Omental fat pad (tissue), 3 donors: ENCODE measurements at regions not wholly inside any gene's neighbourhood (a gene's known extent, or its start where the extent isn't known, plus 50 kb on each side); places are given as distances from the start of the nearest gene placed in this dataset.

Experiments
- ATAC-seq: fragments of 150-250 bp; one replicate; pipeline ENCODE4 v1.9.1; 2016; ENCODE audit warnings: mild to moderate bottlenecking, moderate library complexity; ENCODE audit not compliant: low FRiP score
- DNase-seq: peaks from one replicate; pipeline ENCODE4 v3.0.0-alpha.2; 2019; ENCODE audit warnings: low spot score
- CTCF ChIP-seq, 3 donors: fragments of 450-650 bp; IDR thresholded peaks; one replicate each; pipeline ENCODE4 v1.5.1; 2016 to 2017; ENCODE audit warnings: antibody characterized with exemption in 3 of 3, mild to moderate bottlenecking in 3 of 3, moderate library complexity in 2 of 3

- TF ChIP-seq CTCF (IDR thresholded peaks at IDR 0.05) = no peak
- no peak for ATAC-seq
- no peak for DNase-seq
These were observed 743.7 kb downstream of the TBC1D32 start for GRCh38 chr6:120590611-120591010.

GRCh38 chr6:120588424-120588823 is 745.9 kb downstream of the TBC1D32 start:
- TF ChIP-seq CTCF (IDR thresholded peaks at IDR 0.05) = no peak
- DNase-seq = no peak
- no peak for ATAC-seq

GRCh38 chr6:120587381-120587780 is 746.9 kb downstream of the TBC1D32 start:
- ATAC-seq (no peak), DNase-seq (no peak)
- no peak for TF ChIP-seq CTCF (IDR thresholded peaks at IDR 0.05)

- no peak for DNase-seq
- no peak for TF ChIP-seq CTCF (IDR thresholded peaks at IDR 0.05)
- ATAC-seq = no peak
These were observed 750.0 kb downstream of the TBC1D32 start for GRCh38 chr6:120584111-120584760.

- ATAC-seq = no peak
- no peak for DNase-seq
- no peak for TF ChIP-seq CTCF (IDR thresholded peaks at IDR 0.05)
These were observed 758.2 kb downstream of the TBC1D32 start for GRCh38 chr6:120576061-120576460.

- no peak for TF ChIP-seq CTCF (IDR thresholded peaks at IDR 0.05)
- ATAC-seq = no peak
These were observed 764.6 kb downstream of the TBC1D32 start for GRCh38 chr6:120569714-120570113.

GRCh38 chr6:120564779-120565178 is 769.5 kb downstream of the TBC1D32 start:
- DNase-seq (no peak), ATAC-seq (no peak)
- TF ChIP-seq CTCF (IDR thresholded peaks at IDR 0.05) = no peak

More at GRCh38 chr6:120569714-120570113, 764.6 kb downstream of the TBC1D32 start:
- DNase-seq = no peak
